Right ventricle myocardium superior (tissue), 1 donor: ENCODE measurements at regions not wholly inside any gene's neighbourhood (a gene's known extent, or its start where the extent isn't known, plus 50 kb on each side); places are given as distances from the start of the nearest gene placed in this dataset.

Experiments
- ATAC-seq: fragments of 200-7000 bp; cut with Tn5 transposase; one replicate; pipeline ENCODE4 v1.9.1; 2020; ENCODE audit warnings: mild to moderate bottlenecking; ENCODE audit not compliant: poor library complexity
- DNase-seq: peaks from one replicate; pipeline ENCODE4 v3.0.0-alpha.2; 2020
- intact Hi-C: fragments of 100-400 bp; cut with DNase I; formaldehyde crosslinking; loops from one replicate; pipeline ENCODE4 v1.11.2; 2022
- donor health status: DM: no; HTN: yes; CAD: no; lungs with severe emphysema.

GRCh38 chr10:88076027-88076880 is 212.8 kb downstream of the PTEN start:
- ATAC-seq (no peak), DNase-seq (no peak)
- intact Hi-C loops, result no loop called here

GRCh38 chr10:88077977-88078376 is 214.6 kb downstream of the PTEN start:
- ATAC-seq, result no peak
- intact Hi-C loops, result no loop called here

GRCh38 chr10:88080213-88080612 is 216.8 kb downstream of the PTEN start:
- DNase-seq (no peak), ATAC-seq (no peak)
- intact Hi-C loops, result no loop called here

More at GRCh38 chr10:88077977-88078376, 214.6 kb downstream of the PTEN start:
- no peak for DNase-seq

- ATAC-seq, result no peak
- intact Hi-C loops, result no loop called here
- DNase-seq, result no peak
Measured at GRCh38 chr10:88081457-88082054, 218.1 kb downstream of the PTEN start.

GRCh38 chr10:88082391-88082790 is 219.0 kb downstream of the PTEN start:
- intact Hi-C loops, result no loop called here
- no peak for DNase-seq
- ATAC-seq, result no peak

GRCh38 chr10:88082806-88083596 is 219.6 kb downstream of the PTEN start:
- DNase-seq (no peak), ATAC-seq (no peak)
- intact Hi-C loops, result no loop called here

- intact Hi-C loops, result no loop called here
- no peak for ATAC-seq
Measured at GRCh38 chr10:88083597-88083989, 220.2 kb downstream of the PTEN start.

GRCh38 chr10:88086187-88086960 is 222.9 kb downstream of the PTEN start:
- DNase-seq, result no peak
- no peak for ATAC-seq
- intact Hi-C loops, result no loop called here

More at GRCh38 chr10:88083597-88083989, 220.2 kb downstream of the PTEN start:
- no peak for DNase-seq

GRCh38 chr10:88088441-88089340 is 225.3 kb downstream of the PTEN start:
- DNase-seq (no peak), ATAC-seq (no peak)
- intact Hi-C loops, result no loop called here

- ATAC-seq (peak; percentile 69), DNase-seq (no peak)
- intact Hi-C loops, result no loop called here
Measured at GRCh38 chr10:88089498-88089897, 226.1 kb downstream of the PTEN start.

GRCh38 chr10:88090568-88091214 is 227.3 kb downstream of the PTEN start:
- no peak for DNase-seq
- no peak for ATAC-seq

GRCh38 chr10:88091490-88092061 is 228.2 kb downstream of the PTEN start:
- DNase-seq, result no peak
- intact Hi-C loops, result no loop called here

More at GRCh38 chr10:88090568-88091214, 227.3 kb downstream of the PTEN start:
- intact Hi-C loops, result no loop called here

GRCh38 chr10:88092265-88092664 is 228.8 kb downstream of the PTEN start:
- intact Hi-C loops, result no loop called here
- ATAC-seq (no peak), DNase-seq (no peak)

More at GRCh38 chr10:88091490-88092061, 228.2 kb downstream of the PTEN start:
- no peak for ATAC-seq

- intact Hi-C loops, result no loop called here
- peak; percentile 84 for ATAC-seq
- DNase-seq, result peak; percentile 50
Measured at GRCh38 chr10:88092973-88093372, 229.5 kb downstream of the PTEN start.

GRCh38 chr10:88094795-88095194 is 231.4 kb downstream of the PTEN start:
- DNase-seq (no peak), ATAC-seq (no peak)
- intact Hi-C loops, result no loop called here

GRCh38 chr10:88095223-88095721 is 231.8 kb downstream of the PTEN start:
- no peak for DNase-seq
- ATAC-seq, result no peak
- intact Hi-C loops, result no loop called here
